GM18868 (cell line): ENCODE measurements at regions not wholly inside any gene's neighbourhood (a gene's known extent, or its start where the extent isn't known, plus 50 kb on each side); places are given as distances from the start of the nearest gene placed in this dataset.
"Not testable (repeated sequence)": the region's sequence is repeated elsewhere in the genome, so short reads cannot be mapped to it uniquely, and the experiment has no call there.

Experiments
- ATAC-seq: cut with Tn5 transposase; IDR thresholded peaks from one replicate; pipeline ENCODE4 v1.9.1; 2021; ENCODE audit warnings: mild to moderate bottlenecking, moderate library complexity; ENCODE audit not compliant: unreplicated experiment

GRCh38 chr18:22789052-22789451, 144.1 kb upstream of the RBBP8 start:
- ATAC-seq, result no peak

GRCh38 chr18:22789600-22789999, 143.5 kb upstream of the RBBP8 start:
- ATAC-seq, result no peak

GRCh38 chr18:22790545-22791309, 142.4 kb upstream of the RBBP8 start:
- no peak for ATAC-seq

- no peak for ATAC-seq
These were observed 141.9 kb upstream of the RBBP8 start for GRCh38 chr18:22791310-22791610.

- no peak for ATAC-seq
These were observed 137.0 kb upstream of the RBBP8 start for GRCh38 chr18:22796113-22796512.

GRCh38 chr18:22800551-22800951, 132.6 kb upstream of the RBBP8 start:
- no peak for ATAC-seq

GRCh38 chr18:22813648-22814328, 119.3 kb upstream of the RBBP8 start:
- no peak for ATAC-seq

- no peak for ATAC-seq
These were observed 118.8 kb upstream of the RBBP8 start for GRCh38 chr18:22814329-22814703.

GRCh38 chr18:22816266-22817176, 116.6 kb upstream of the RBBP8 start:
- ATAC-seq, result no peak

GRCh38 chr18:22817844-22818243, 115.3 kb upstream of the RBBP8 start:
- ATAC-seq, result no peak

- ATAC-seq, result no peak
These were observed 111.1 kb upstream of the RBBP8 start for GRCh38 chr18:22822024-22822423.

GRCh38 chr18:22822841-22823508, 110.2 kb upstream of the RBBP8 start:
- peak; percentile 86 for ATAC-seq

- ATAC-seq, result no peak
These were observed 106.4 kb upstream of the RBBP8 start for GRCh38 chr18:22826726-22827125.

GRCh38 chr18:22827216-22827615, 105.9 kb upstream of the RBBP8 start:
- ATAC-seq, result no peak

- ATAC-seq, result no peak
These were observed 105.4 kb upstream of the RBBP8 start for GRCh38 chr18:22827741-22828140.

GRCh38 chr18:22828171-22828570, 105.0 kb upstream of the RBBP8 start:
- ATAC-seq, result no peak

- ATAC-seq, result not testable (repeated sequence)
These were observed 104.5 kb upstream of the RBBP8 start for GRCh38 chr18:22828583-22828982.

GRCh38 chr18:22829781-22830180, 103.3 kb upstream of the RBBP8 start:
- no peak for ATAC-seq

GRCh38 chr18:22830511-22830910, 102.6 kb upstream of the RBBP8 start:
- no peak for ATAC-seq

GRCh38 chr18:22831441-22831904, 101.7 kb upstream of the RBBP8 start:
- ATAC-seq, result no peak

- no peak for ATAC-seq
These were observed 96.2 kb upstream of the RBBP8 start for GRCh38 chr18:22836932-22837331.
